ENCODE measurements at regions not wholly inside any gene's neighbourhood (a gene's known extent, or its start where the extent isn't known, plus 50 kb on each side); places are given as distances from the start of the nearest gene placed in this dataset.
"Not testable (repeated sequence)": the region's sequence is repeated elsewhere in the genome, so short reads cannot be mapped to it uniquely, and the experiment has no call there.

GRCh38 chr21:5071180-5071579 lies 5450.2 kb upstream of the TPTE start:
- H3K9me3 ChIP-seq (ENCODE audit: control insufficient read depth in 4 of 4, insufficient read depth in 3 of 4, low read length in 3 of 4); H3K36me3 ChIP-seq (ENCODE audit: control insufficient read depth in 4 of 4, insufficient read depth in 4 of 4, low read length in 4 of 4); ATAC-seq (ENCODE audit: insufficient read depth, low FRiP score); H3K27ac ChIP-seq (ENCODE audit: low read depth in 1 of 2, low read length in 1 of 2); H3K4me1 ChIP-seq (ENCODE audit: control insufficient read depth in 5 of 5, insufficient read depth in 5 of 5, low read length in 5 of 5); H3K4me3 ChIP-seq; H3K9ac ChIP-seq (ENCODE audit: insufficient read depth in 1 of 2, low read length in 2 of 2); H3K27me3 ChIP-seq (ENCODE audit: control insufficient read depth in 3 of 3, insufficient read depth in 3 of 3, low read length in 2 of 3); DNase-seq: not testable (repeated sequence)
- 100% methylated on average over 1 of the region's 2 CpGs; no CpG with 5 or more reads in 1 of the 2 donors for WGBS, 2 donors

GRCh38 chr21:5076854-5077253 lies 5444.5 kb upstream of the TPTE start:
- not testable (repeated sequence) for H3K4me1 ChIP-seq (ENCODE audit: control insufficient read depth in 5 of 5, insufficient read depth in 5 of 5, low read length in 5 of 5); DNase-seq; H3K27me3 ChIP-seq (ENCODE audit: control insufficient read depth in 3 of 3, insufficient read depth in 3 of 3, low read length in 2 of 3); H3K9me3 ChIP-seq (ENCODE audit: control insufficient read depth in 4 of 4, insufficient read depth in 3 of 4, low read length in 3 of 4); ATAC-seq (ENCODE audit: insufficient read depth, low FRiP score); H3K9ac ChIP-seq (ENCODE audit: insufficient read depth in 1 of 2, low read length in 2 of 2); H3K4me3 ChIP-seq; H3K36me3 ChIP-seq (ENCODE audit: control insufficient read depth in 4 of 4, insufficient read depth in 4 of 4, low read length in 4 of 4); H3K27ac ChIP-seq (ENCODE audit: low read depth in 1 of 2, low read length in 1 of 2)
- WGBS, 2 donors: no CpG with 5 or more reads among the region's 7 CpGs

- H3K4me1 ChIP-seq (ENCODE audit: control insufficient read depth in 5 of 5, insufficient read depth in 5 of 5, low read length in 5 of 5); H3K27ac ChIP-seq (ENCODE audit: low read depth in 1 of 2, low read length in 1 of 2); DNase-seq; H3K36me3 ChIP-seq (ENCODE audit: control insufficient read depth in 4 of 4, insufficient read depth in 4 of 4, low read length in 4 of 4); H3K9me3 ChIP-seq (ENCODE audit: control insufficient read depth in 4 of 4, insufficient read depth in 3 of 4, low read length in 3 of 4); H3K4me3 ChIP-seq; H3K9ac ChIP-seq (ENCODE audit: insufficient read depth in 1 of 2, low read length in 2 of 2); H3K27me3 ChIP-seq (ENCODE audit: control insufficient read depth in 3 of 3, insufficient read depth in 3 of 3, low read length in 2 of 3); ATAC-seq (ENCODE audit: insufficient read depth, low FRiP score): not testable (repeated sequence)
- whole genome bisulfite sequencing, 2 donors: no CpG with 5 or more reads among the region's 8 CpGs
Measured at GRCh38 chr21:5079361-5079760, 5442.0 kb upstream of the TPTE start.

- WGBS, 2 donors: no CpG with 5 or more reads among the region's 5 CpGs
- not testable (repeated sequence) for DNase-seq; H3K9me3 ChIP-seq (ENCODE audit: control insufficient read depth in 4 of 4, insufficient read depth in 3 of 4, low read length in 3 of 4); H3K9ac ChIP-seq (ENCODE audit: insufficient read depth in 1 of 2, low read length in 2 of 2); ATAC-seq (ENCODE audit: insufficient read depth, low FRiP score); H3K27ac ChIP-seq (ENCODE audit: low read depth in 1 of 2, low read length in 1 of 2); H3K4me3 ChIP-seq; H3K27me3 ChIP-seq (ENCODE audit: control insufficient read depth in 3 of 3, insufficient read depth in 3 of 3, low read length in 2 of 3); H3K36me3 ChIP-seq (ENCODE audit: control insufficient read depth in 4 of 4, insufficient read depth in 4 of 4, low read length in 4 of 4); H3K4me1 ChIP-seq (ENCODE audit: control insufficient read depth in 5 of 5, insufficient read depth in 5 of 5, low read length in 5 of 5)
Measured at GRCh38 chr21:5080015-5080414, 5441.4 kb upstream of the TPTE start.

- not testable (repeated sequence) for H3K27ac ChIP-seq (ENCODE audit: low read depth in 1 of 2, low read length in 1 of 2); H3K9ac ChIP-seq (ENCODE audit: insufficient read depth in 1 of 2, low read length in 2 of 2); DNase-seq; H3K27me3 ChIP-seq (ENCODE audit: control insufficient read depth in 3 of 3, insufficient read depth in 3 of 3, low read length in 2 of 3); H3K9me3 ChIP-seq (ENCODE audit: control insufficient read depth in 4 of 4, insufficient read depth in 3 of 4, low read length in 3 of 4); ATAC-seq (ENCODE audit: insufficient read depth, low FRiP score); H3K4me3 ChIP-seq; H3K4me1 ChIP-seq (ENCODE audit: control insufficient read depth in 5 of 5, insufficient read depth in 5 of 5, low read length in 5 of 5); H3K36me3 ChIP-seq (ENCODE audit: control insufficient read depth in 4 of 4, insufficient read depth in 4 of 4, low read length in 4 of 4)
- WGBS, 2 donors: 86 to 100% methylated on average over 2 to 4 of the region's 8 CpGs
Measured at GRCh38 chr21:5084246-5084645, 5437.1 kb upstream of the TPTE start.

- not testable (repeated sequence) for DNase-seq; H3K27me3 ChIP-seq (ENCODE audit: control insufficient read depth in 3 of 3, insufficient read depth in 3 of 3, low read length in 2 of 3); H3K36me3 ChIP-seq (ENCODE audit: control insufficient read depth in 4 of 4, insufficient read depth in 4 of 4, low read length in 4 of 4); ATAC-seq (ENCODE audit: insufficient read depth, low FRiP score); H3K9me3 ChIP-seq (ENCODE audit: control insufficient read depth in 4 of 4, insufficient read depth in 3 of 4, low read length in 3 of 4); H3K27ac ChIP-seq (ENCODE audit: low read depth in 1 of 2, low read length in 1 of 2); H3K9ac ChIP-seq (ENCODE audit: insufficient read depth in 1 of 2, low read length in 2 of 2); H3K4me3 ChIP-seq; H3K4me1 ChIP-seq (ENCODE audit: control insufficient read depth in 5 of 5, insufficient read depth in 5 of 5, low read length in 5 of 5)
- WGBS, 2 donors: 36% methylated on average over 5 of the region's 13 CpGs; no CpG with 5 or more reads in 1 of the 2 donors
Measured at GRCh38 chr21:5085456-5085855, 5435.9 kb upstream of the TPTE start.

- DNase-seq; H3K9me3 ChIP-seq (ENCODE audit: control insufficient read depth in 4 of 4, insufficient read depth in 3 of 4, low read length in 3 of 4); H3K36me3 ChIP-seq (ENCODE audit: control insufficient read depth in 4 of 4, insufficient read depth in 4 of 4, low read length in 4 of 4); ATAC-seq (ENCODE audit: insufficient read depth, low FRiP score); H3K27ac ChIP-seq (ENCODE audit: low read depth in 1 of 2, low read length in 1 of 2); H3K4me1 ChIP-seq (ENCODE audit: control insufficient read depth in 5 of 5, insufficient read depth in 5 of 5, low read length in 5 of 5); H3K4me3 ChIP-seq; H3K9ac ChIP-seq (ENCODE audit: insufficient read depth in 1 of 2, low read length in 2 of 2); H3K27me3 ChIP-seq (ENCODE audit: control insufficient read depth in 3 of 3, insufficient read depth in 3 of 3, low read length in 2 of 3): not testable (repeated sequence)
- 60 to 75% methylated on average over 2 to 13 of the region's 17 CpGs for WGBS, 2 donors
Measured at GRCh38 chr21:5086416-5086815, 5435.0 kb upstream of the TPTE start.

GRCh38 chr21:5088820-5089219 lies 5432.6 kb upstream of the TPTE start:
- H3K36me3 ChIP-seq (ENCODE audit: control insufficient read depth in 4 of 4, insufficient read depth in 4 of 4, low read length in 4 of 4); DNase-seq; H3K9ac ChIP-seq (ENCODE audit: insufficient read depth in 1 of 2, low read length in 2 of 2); H3K27me3 ChIP-seq (ENCODE audit: control insufficient read depth in 3 of 3, insufficient read depth in 3 of 3, low read length in 2 of 3); H3K4me3 ChIP-seq; H3K4me1 ChIP-seq (ENCODE audit: control insufficient read depth in 5 of 5, insufficient read depth in 5 of 5, low read length in 5 of 5); H3K27ac ChIP-seq (ENCODE audit: low read depth in 1 of 2, low read length in 1 of 2); ATAC-seq (ENCODE audit: insufficient read depth, low FRiP score); H3K9me3 ChIP-seq (ENCODE audit: control insufficient read depth in 4 of 4, insufficient read depth in 3 of 4, low read length in 3 of 4): not testable (repeated sequence)
- no CpG with 5 or more reads among the region's 20 CpGs for WGBS, 2 donors

Measured in lung (tissue), 9 donors.